ENCODE measurements at regions not wholly inside any gene's neighbourhood (a gene's known extent, or its start where the extent isn't known, plus 50 kb on each side); places are given as distances from the start of the nearest gene placed in this dataset.

DNA sequence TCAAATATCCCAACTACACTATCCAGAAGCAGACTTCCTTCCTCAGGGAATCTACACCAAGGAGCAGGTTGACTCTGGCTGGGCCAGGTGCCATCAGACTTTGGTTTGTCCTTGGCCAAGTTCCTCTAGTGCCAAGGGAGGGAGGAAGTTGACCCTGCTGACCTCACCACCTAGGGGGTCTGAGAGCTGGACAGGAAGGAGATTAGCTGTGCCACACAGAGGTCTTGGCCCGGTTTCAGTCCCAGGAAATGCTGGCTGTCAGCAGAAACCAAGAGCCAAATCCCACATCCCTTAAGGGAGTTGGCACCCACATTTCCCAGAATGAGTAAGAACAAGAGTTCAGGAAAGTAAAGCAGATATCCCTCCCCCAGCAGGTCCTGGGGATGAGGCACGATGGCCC is 178.2 kb downstream of the SALL1 start:
- no peak for DNase-seq (ENCODE audit: extremely low read depth in 1 of 11, low read depth in 9 of 11, low spot score in 4 of 11)

DNA sequence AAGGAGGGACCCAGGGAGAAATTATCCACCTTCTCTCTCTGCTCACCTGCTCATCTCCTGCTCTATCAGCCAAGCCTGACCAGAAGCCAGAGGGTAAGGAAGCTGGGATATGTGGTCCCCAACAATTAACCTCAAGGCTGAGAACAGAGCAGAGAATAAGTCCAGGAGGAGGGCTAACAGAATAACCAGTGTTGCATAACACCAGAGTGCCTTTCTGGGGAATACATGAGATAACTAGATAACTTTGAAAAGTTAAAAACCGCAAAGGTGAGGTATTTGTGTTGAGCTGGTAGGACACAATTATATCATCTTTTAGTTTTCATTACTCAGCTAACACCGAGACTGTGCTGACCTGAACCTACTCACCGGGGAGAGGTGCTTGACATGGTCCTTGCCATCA is 180.8 kb downstream of the SALL1 start:
- no peak for DNase-seq (ENCODE audit: extremely low read depth in 1 of 11, low read depth in 9 of 11, low spot score in 4 of 11)

DNA sequence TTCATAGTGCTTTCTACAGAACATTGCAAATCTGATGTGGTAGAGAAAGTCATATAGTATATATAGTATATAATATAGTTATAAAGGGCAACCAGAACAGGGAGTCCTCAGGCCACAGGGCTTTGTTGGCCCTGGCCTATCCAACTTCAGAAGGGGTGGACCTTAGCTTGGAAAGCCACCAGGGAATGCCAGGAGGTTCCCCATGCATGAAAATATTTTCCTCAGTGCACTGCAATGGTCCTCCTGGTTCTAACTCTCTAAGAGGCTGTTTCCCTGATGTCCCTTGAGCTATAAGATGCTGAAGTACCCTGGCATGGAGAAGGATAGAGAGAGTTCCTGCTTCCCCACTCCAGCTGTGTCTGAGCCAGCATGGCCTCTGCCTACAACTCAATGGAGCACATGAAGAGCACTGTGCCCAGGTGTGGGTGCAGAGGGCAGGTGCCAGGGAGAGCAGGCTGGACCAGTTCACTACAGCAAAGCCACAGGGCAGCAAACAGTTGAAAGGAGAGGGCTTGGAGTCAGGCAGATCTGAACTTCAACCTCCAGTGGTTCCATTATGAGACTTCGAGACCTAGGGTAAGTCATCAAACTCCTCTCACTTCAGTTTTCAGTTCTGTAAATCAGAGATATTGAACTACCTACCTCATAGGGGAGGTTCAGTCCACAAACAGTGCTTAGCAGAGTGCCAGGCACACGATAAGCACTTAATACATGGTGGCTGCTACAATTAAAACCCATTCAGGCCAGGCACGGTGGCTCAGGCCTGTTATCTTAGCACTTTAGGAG is 183.1 kb downstream of the SALL1 start:
- no peak for DNase-seq (ENCODE audit: extremely low read depth in 1 of 11, low read depth in 9 of 11, low spot score in 4 of 11)

DNA sequence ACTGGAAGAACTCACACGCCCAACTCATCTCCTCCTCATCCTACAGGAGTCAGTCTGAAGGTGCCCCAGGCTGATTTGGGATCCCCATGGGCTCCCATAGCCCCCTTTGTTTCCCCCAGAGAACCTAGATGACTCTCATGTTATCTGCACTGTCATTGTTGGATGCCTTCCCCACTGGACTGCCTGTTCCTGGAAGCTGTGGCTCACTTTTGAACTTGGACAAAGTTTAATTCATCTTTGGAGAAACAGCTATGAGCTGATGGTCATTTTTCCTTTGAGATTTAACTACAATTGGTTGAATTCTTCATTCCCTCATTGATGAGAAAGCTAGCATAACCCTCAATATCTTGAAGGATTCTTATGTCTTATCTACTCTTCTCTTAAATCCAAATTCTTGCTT is 186.6 kb downstream of the SALL1 start:
- no peak for DNase-seq (ENCODE audit: extremely low read depth in 1 of 11, low read depth in 9 of 11, low spot score in 4 of 11)

DNA sequence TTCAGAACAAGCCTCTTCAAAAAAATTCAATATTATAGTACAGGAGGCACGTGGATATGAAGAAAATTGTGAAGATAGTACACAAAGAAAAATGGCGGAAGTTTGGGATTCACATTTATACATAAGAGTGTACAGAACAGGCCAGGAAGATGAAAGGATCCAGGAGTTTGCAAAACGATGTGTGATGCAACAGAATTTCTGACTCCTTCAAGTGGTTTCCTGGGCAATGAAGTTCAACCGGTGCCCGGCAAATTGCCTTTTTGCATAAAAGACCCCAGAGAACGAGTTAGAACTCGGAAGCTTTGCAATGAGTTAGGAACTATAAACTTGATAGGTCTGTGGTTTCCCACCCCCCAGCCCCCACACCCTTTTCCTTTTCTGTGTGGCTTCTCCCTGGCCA is 189.1 kb downstream of the SALL1 start:
- DNase-seq (ENCODE audit: extremely low read depth in 1 of 11, low read depth in 9 of 11, low spot score in 4 of 11): no peak

DNA sequence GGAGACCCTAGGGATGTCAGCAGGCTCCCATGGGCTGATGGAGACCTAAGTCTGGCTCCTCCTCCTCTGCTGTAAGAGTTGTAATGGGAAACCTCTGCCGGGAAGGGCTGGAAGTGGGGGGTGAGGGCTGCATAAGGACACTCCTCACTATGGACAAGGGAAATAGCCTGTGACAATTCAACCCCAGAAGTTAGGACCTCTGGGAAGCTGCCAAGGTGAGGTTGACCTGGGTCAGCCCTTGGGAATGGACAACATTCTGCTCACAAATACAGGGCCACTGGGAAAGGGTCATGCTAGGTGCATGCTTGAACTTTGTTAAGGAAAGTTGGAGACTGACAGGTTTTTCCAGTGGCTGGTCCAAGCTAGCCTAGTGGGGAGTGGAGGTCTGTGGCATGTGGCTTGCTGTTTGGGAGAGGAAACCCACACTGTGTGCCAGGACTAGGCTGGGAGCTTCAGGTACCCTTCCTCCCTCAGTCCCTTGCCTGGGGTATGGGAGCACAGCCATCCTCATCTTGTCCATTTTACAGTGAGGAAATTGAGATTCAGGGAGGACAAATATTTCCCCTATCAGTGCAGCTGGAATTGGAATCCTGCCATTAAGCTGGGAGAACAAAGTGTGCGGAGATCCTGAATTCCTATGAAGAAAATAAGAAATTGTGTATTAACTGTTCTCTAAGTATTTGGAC is 190.4 kb downstream of the SALL1 start:
- DNase-seq (ENCODE audit: extremely low read depth in 1 of 11, low read depth in 9 of 11, low spot score in 4 of 11): peak in 1 of 11 donors; percentile 20

DNA sequence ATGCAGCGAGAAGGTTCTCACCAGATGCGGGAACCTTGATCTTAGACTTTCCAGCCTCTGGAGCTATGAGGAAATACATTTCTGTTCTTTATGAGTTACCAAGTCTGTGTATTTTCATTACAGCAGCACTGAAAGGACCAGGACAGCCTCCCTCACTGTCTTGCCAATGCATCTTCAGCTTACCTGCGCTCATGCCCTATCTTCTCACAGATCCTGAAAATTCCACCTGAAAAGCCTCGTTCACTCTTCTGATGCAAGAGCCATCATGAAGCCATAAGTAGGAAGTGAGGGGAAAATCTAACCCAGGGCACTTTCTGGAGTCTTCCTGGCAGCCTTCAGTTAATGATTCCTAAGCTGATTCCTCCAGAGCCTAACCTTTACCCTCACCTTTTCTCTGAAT is 194.0 kb downstream of the SALL1 start:
- DNase-seq (ENCODE audit: extremely low read depth in 1 of 11, low read depth in 9 of 11, low spot score in 4 of 11): no peak

DNA sequence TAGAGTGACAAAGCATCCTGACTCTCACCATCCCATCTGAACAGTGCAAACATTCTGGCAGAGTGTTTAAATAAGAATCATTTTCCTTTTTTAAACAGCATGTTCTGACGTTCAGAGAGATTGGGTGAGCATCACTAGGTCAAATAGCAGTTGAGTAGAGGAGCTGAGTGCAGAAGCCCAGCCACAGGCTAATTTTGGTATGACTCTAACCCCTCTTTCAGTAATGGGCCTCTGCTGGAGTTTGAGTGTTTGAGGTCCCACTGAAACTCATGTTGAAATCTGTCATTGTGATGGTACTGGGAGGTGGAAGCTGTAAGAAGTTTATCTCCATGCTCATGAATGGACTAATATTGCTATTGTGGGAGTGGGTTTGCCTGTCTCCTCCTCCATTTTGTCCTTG is 194.4 kb downstream of the SALL1 start:
- DNase-seq (ENCODE audit: extremely low read depth in 1 of 11, low read depth in 9 of 11, low spot score in 4 of 11): no peak

DNA sequence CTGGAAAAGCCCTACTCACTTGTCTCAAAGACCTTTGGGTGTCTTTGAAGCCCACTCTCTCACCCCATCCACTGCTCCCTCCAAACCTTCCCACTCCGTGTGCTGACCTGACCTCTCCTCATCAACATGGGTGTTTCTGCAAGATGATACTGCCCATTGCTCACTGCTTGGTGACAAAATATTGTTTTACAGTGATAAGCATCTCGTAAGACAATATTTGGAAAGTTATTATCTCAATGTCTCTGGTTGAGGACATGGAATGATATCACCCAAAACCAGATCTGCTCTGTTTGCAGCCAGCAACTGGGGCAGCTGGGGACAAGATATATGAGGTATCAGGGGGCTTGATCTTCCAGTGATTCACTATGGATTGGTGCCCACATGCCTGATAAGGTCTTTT is 195.8 kb downstream of the SALL1 start:
- no peak for DNase-seq (ENCODE audit: extremely low read depth in 1 of 11, low read depth in 9 of 11, low spot score in 4 of 11)

DNA sequence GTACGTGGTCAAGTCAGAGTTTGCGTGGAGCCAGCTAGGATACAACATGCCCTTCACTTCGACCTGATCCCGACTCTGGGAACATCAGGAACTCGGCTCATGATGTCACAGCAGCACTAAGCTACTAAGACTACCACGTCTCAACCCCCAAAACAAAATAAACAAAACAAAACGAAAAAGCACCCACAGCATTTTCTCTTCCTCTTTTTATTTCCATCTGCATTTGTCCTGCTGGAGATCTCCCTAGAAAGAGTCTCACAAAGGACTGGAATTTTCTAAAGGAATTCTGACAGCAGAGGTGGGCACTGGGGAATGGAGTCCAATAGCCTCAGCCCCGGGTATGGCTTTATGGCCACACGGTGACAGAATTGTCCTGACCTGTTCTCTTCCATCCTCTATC is 196.6 kb downstream of the SALL1 start:
- no peak for DNase-seq (ENCODE audit: extremely low read depth in 1 of 11, low read depth in 9 of 11, low spot score in 4 of 11)

DNA sequence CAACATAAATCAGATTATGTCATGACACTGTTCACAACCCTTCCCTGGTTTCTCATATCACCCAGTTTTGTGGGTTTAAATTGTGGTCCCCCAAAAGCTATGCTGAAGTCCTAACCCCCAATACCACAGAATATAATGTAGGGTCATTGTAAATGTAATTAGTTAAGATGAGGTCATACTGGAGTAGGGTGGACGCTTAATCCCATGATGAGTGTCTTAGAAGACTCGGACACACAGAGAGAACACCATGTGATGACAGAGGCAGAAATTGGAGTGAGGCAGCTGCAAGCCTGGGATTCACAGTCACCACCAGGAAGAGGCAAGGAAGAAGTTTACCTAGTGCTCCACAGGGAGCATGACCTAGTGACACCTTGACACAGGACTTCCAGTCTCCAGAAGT is 197.8 kb downstream of the SALL1 start:
- no peak for DNase-seq (ENCODE audit: extremely low read depth in 1 of 11, low read depth in 9 of 11, low spot score in 4 of 11)

DNA sequence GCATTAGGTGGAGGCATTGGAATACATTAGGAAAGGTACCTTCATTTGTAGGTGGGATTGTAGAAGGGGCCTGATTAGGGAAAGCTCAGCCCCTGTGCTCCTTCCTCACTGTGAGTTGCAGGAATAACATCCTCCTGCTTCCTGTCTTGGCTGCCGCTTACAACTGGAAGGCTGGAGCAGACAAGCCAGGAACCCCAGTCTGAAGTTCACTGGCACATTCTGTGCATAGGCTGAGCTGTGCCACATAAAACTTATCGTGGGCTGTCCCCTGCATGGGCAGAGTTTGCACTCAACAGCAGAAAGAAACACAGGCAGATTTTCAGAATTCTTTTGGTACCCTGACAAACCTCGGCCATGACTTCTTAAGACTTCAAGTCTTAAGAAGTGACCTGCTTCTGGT is 200.1 kb downstream of the SALL1 start:
- no peak for DNase-seq (ENCODE audit: extremely low read depth in 1 of 11, low read depth in 9 of 11, low spot score in 4 of 11)

DNA sequence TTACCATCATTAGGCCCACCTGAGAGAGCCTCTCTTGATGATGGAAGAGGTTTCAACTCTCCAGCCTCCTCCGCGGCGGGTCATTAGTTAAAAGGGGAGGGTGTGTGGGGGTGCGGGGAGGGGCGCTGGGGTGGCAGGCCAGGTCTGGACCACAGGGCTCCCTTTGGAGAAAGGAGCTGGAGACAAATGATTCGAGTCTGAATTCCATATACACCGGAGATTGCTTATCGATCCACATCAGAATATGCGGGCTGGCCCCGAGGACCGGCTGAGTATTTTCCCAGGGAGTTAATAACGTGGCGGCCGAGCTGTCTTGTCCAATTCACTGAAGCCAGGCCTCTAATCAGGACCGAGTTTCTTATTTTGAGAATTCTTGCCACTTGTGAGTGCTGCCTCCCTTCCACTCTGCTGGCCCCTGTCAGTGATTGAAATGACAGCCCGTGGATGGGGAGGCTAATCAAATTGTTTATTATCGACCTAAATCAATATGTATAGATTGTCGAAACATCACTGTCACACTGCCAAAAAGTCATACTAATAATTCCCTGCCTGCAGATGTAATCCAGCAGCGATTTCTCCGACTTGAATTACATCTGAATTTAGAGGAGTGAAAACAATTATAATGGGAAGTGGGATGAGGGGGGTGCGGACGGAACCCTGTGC is 202.7 kb downstream of the SALL1 start:
- DNase-seq (ENCODE audit: extremely low read depth in 1 of 11, low read depth in 9 of 11, low spot score in 4 of 11): no peak

DNA sequence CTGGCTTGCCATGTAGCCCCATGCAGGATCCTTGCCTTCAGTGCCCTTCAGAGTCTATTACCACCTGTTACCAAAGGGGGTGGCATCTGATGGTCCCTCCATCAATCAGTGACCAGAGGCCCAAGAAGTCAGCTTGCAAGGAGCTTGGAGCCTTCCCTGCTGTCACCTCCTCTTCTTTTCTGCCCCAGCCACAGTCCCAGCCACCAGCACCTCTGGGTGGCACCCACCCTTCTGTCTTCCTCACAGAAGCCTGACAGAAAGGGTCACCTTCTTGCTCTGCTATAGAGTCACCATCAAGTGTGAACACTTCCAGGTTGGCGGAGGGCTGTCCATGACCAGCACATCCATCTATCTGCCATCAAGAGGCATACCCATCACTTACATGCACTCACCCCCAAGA is 203.2 kb downstream of the SALL1 start:
- DNase-seq (ENCODE audit: extremely low read depth in 1 of 11, low read depth in 9 of 11, low spot score in 4 of 11): no peak

DNA sequence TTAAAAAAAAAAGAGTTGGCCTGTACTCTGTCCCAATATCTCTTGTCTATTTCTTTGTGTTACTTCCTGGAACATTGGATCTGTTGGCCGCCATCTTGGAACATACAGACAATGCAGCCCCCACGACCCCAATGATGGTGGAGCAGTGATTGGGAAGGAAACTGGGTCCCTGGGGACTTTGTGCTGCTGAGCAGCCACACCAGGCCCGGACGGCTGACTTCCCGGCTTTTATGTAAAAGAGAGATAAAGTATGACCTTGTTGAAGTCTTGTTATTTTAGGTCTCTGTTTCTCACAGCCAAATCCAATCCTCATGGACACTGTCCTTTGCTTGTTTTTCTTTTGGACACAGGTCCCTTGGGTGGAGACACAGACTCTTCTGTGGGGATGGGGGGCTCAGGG is 204.5 kb downstream of the SALL1 start:
- no peak for DNase-seq (ENCODE audit: extremely low read depth in 1 of 11, low read depth in 9 of 11, low spot score in 4 of 11)

DNA sequence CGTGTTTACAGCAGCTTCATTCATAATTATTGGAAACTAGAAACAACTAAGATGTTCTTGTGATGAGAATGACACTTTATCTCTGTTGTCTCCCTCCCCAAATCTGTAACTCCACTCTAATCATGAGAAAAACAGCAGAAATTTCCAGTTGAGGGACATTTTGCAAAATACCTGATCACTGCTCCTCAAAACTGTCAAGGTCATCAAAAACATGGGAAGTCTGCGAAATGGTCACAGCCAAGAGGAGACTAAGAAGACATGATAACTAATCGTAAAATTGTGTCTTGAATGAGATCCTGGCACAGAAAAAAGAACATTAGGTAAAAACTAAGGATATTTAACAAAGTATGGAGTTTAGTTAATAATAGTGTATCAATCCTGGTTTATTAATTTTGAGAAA is 204.2 kb downstream of the CYLD start:
- DNase-seq (ENCODE audit: extremely low read depth in 1 of 11, low read depth in 9 of 11, low spot score in 4 of 11): no peak

DNA sequence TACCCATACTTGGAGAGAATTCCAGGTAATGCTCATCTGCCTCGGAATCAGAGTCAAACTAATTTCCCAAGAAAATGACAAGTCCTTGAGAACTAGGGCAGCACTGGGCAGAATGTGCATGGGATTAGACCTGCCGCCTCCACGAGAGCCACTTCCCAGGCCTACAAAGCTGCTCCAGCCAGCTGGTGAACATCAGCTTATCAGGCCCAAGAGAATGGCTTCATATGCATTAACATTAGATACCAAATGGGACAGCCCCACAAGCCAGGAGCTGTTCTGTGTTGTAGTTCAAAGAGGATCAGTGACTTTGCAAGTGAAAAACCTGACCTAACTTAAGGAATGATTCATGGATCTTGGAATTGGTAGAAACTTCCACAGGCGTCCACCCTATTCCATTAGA is 203.3 kb downstream of the CYLD start:
- DNase-seq (ENCODE audit: extremely low read depth in 1 of 11, low read depth in 9 of 11, low spot score in 4 of 11): no peak

DNA sequence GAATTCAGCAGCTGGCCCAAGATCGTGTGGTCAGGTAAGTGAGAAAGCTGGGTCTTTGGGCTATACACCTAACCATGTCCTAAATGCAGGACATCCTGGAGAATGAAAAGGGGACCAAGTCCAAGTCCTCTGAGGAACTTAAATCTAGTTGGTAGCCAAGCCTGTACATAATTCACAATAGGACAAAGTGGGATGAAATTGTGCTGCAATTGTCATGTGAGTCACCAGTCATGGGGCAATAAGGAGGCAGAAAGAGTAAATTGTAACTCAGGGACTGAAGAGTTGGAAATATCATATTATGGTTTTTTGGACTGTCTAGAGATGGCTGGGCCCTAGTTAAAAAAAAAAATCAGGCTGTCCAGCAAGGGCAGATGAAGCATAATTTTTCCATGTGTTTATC is 202.6 kb downstream of the CYLD start:
- DNase-seq (ENCODE audit: extremely low read depth in 1 of 11, low read depth in 9 of 11, low spot score in 4 of 11): no peak

DNA sequence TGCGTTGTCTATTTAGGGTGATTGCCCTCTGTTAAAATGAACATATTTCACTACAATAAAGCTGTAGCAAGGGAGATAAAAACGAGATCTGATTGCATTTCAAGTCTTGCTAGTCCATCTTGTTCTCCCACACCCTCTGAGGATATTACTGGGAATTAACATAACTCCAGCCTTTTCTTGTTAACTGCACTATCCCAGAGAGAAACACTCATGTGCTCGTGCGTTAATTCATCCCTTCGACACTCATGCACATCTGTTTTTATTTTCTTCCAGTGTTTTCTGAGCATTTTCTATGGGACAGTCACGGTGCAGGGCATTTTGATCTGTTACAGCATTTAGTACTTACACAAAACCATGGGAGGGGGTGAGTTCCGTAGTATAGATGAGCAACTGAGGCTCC is 202.1 kb downstream of the CYLD start:
- DNase-seq (ENCODE audit: extremely low read depth in 1 of 11, low read depth in 9 of 11, low spot score in 4 of 11): no peak

DNA sequence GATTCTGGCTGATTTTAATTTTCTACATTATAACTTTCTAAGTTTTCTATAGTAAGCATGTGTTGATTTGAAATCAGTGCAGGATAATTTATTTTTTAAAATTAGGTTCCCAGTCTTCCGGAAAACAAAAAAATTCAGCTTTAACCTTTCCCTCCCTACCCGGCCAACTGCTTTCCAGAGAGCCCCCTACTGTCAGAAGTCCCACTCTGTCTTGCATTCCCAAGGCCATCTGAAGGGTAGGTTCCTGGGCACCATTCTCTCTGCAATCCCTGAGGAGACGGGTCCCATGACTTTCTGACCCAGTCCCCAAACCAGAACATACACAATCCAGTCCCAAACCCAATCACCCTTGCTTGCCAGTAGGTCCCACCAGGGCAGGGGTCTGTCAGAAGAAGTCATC is 200.3 kb downstream of the CYLD start:
- no peak for DNase-seq (ENCODE audit: extremely low read depth in 1 of 11, low read depth in 9 of 11, low spot score in 4 of 11)

DNA sequence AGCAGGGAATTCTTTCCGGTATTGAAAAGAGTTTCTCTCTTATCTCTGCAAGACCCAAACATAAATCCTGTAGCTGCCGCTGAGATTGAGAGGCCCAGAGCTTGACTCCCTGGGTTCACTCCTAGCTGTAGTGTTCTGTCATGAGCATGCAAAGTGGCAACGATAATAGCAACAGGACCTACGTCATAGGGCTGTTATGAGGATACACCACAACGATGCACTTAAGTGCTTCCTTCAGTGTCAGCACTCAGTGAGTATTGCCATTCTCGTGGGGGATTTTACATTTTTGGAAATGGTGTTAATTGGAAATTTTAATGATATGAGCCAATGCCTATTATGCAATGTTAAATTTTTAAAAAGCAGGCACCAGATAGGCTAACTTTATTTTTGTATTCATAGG is 199.8 kb downstream of the CYLD start:
- no peak for DNase-seq (ENCODE audit: extremely low read depth in 1 of 11, low read depth in 9 of 11, low spot score in 4 of 11)

Data from renal cortex interstitium (tissue), 11 donors.